HepG2 (cell line): ENCODE measurements at regions not wholly inside any gene's neighbourhood (a gene's known extent, or its start where the extent isn't known, plus 50 kb on each side); places are given as distances from the start of the nearest gene placed in this dataset.

ENCODE experiments used
- ADNP ChIP-seq: sonication (generic); formaldehyde crosslinking; IDR thresholded peaks from 2 replicates; pipeline ENCODE4 v1.4.0; 2020; ENCODE audit warnings: missing genetic modification reagents
- CTCF ChIP-seq: sonication (generic); formaldehyde crosslinking; IDR thresholded peaks from 2 replicates; pipeline ENCODE4 v1.5.0; 2020; ENCODE audit warnings: mild to moderate bottlenecking, missing genetic modification reagents, moderate library complexity
- ERF ChIP-seq: IDR thresholded peaks from 2 replicates; pipeline ENCODE4 v1.6.1; 2018; ENCODE audit warnings: missing biosample characterization, missing genetic modification reagents
- FOXP1 ChIP-seq, 2 experiments: fragments of 450-650 bp in 1 of 2; IDR thresholded peaks; 2 replicates each; pipeline ENCODE4 v1.6.1; 2017 to 2018; ENCODE audit warnings: antibody characterized with exemption in 1 of 2
- RNF2 ChIP-seq: fragments of 450-650 bp; conservative IDR thresholded peaks from 2 replicates; pipeline ENCODE4 v1.6.1; 2016; ENCODE audit warnings: low read depth
- SSRP1 ChIP-seq: IDR thresholded peaks from 2 replicates; pipeline ENCODE4 v1.6.1; 2016; ENCODE audit warnings: control low read depth
- YY1 ChIP-seq: IDR thresholded peaks from 2 replicates; pipeline ENCODE4 v1.6.1; 2011; ENCODE audit warnings: low read length, low read depth, moderate library complexity, mild to moderate bottlenecking; ENCODE audit not compliant: insufficient read depth, insufficient replicate concordance
- ZFX ChIP-seq: sonication (generic); formaldehyde crosslinking; IDR thresholded peaks from 2 replicates; pipeline ENCODE4 v1.4.0; 2020; ENCODE audit warnings: mild to moderate bottlenecking, low read depth, missing genetic modification reagents, moderate library complexity

- TF ChIP-seq SSRP1 (no peak), ERF (CRISPR knock-in tag) (no peak), FOXP1 (IDR thresholded peaks at IDR 0.05) (no peak), FOXP1 (CRISPR knock-in tag; IDR thresholded peaks at IDR 0.05) (no peak), YY1 (no peak), ZFX (CRISPR knock-in tag) (no peak), CTCF (CRISPR knock-in tag) (no peak), ADNP (CRISPR knock-in tag) (no peak), RNF2 (no peak)
These were observed 93.4 kb upstream of the SIX2 start for GRCh38 chr2:45102579-45103117.
